ENCODE measurements at regions not wholly inside any gene's neighbourhood (a gene's known extent, or its start where the extent isn't known, plus 50 kb on each side); places are given as distances from the start of the nearest gene placed in this dataset.

GRCh38 chr5:126311766-126312165 lies 111.4 kb upstream of the GRAMD2B start:
- DNase-seq = no peak

- DNase-seq = no peak
These were observed 107.9 kb upstream of the GRAMD2B start for GRCh38 chr5:126315341-126315740.

- no peak for DNase-seq
These were observed 90.9 kb upstream of the GRAMD2B start for GRCh38 chr5:126332326-126332725.

- peak; percentile 25 for DNase-seq
These were observed 88.4 kb upstream of the GRAMD2B start for GRCh38 chr5:126334760-126335159.

GRCh38 chr5:126335886-126336285 lies 87.3 kb upstream of the GRAMD2B start:
- no peak for DNase-seq

GRCh38 chr5:126338635-126339034 lies 84.6 kb upstream of the GRAMD2B start:
- DNase-seq = no peak

- DNase-seq = peak; percentile 53
These were observed 83.9 kb upstream of the GRAMD2B start for GRCh38 chr5:126339215-126339805.

GRCh38 chr5:126341906-126342630 lies 81.1 kb upstream of the GRAMD2B start:
- DNase-seq = no peak

- DNase-seq = peak; percentile 5
These were observed 74.2 kb upstream of the GRAMD2B start for GRCh38 chr5:126348855-126349635.

- DNase-seq = no peak
These were observed 72.1 kb upstream of the GRAMD2B start for GRCh38 chr5:126351153-126351552.

- DNase-seq = peak; percentile 34
These were observed 69.0 kb upstream of the GRAMD2B start for GRCh38 chr5:126354012-126354857.

GRCh38 chr5:126354858-126355731 lies 68.1 kb upstream of the GRAMD2B start:
- no peak for DNase-seq

GRCh38 chr5:126355940-126356339 lies 67.3 kb upstream of the GRAMD2B start:
- DNase-seq = no peak

GRCh38 chr5:126357585-126358342 lies 65.4 kb upstream of the GRAMD2B start:
- DNase-seq = no peak

GRCh38 chr5:126358525-126358924 lies 64.7 kb upstream of the GRAMD2B start:
- no peak for DNase-seq

- no peak for DNase-seq
These were observed 63.3 kb upstream of the GRAMD2B start for GRCh38 chr5:126359884-126360283.

- no peak for DNase-seq
These were observed 62.7 kb upstream of the GRAMD2B start for GRCh38 chr5:126360467-126360866.

GRCh38 chr5:126363658-126364057 lies 59.6 kb upstream of the GRAMD2B start:
- no peak for DNase-seq

- no peak for DNase-seq
These were observed 58.9 kb upstream of the GRAMD2B start for GRCh38 chr5:126364206-126364902.

- DNase-seq = no peak
These were observed 57.6 kb upstream of the GRAMD2B start for GRCh38 chr5:126365446-126366198.

Data from NCI-H2171 treated with DMSO at 0.1 percent for 48 hours (cell line).